ENCODE measurements at regions not wholly inside any gene's neighbourhood (a gene's known extent, or its start where the extent isn't known, plus 50 kb on each side); places are given as distances from the start of the nearest gene placed in this dataset.

DNA sequence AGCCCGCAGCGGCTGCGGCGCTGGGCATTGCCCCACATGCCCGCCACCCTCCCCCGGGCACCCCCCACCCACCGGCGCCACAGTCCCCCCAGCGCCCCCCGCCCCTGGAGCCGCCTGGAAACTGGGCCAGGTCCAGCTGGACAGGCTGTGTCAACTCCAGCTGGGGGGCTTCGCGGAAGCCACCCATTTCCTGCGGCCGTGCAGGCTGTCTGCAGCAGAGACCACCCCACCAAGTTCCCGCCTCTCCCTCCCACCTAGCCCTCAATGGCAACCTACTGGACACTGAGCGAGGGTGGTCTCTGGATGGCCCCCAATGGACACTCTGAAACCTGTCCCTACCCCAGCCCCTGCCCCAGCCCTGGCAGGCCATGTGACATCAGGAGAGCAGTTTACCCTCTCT is 62.8 kb upstream of the GATA2 start:
- FAIRE-seq (no peak), ATAC-seq (no peak), DNase-seq (ENCODE audit: low read depth in 1 of 2, low spot score in 1 of 2) (no peak)
- ChIA-PET CTCF (no interaction called here), POLR2A (no interaction called here)
- Histone ChIP-seq H3K4me3 (no peak overlapping the region), H3K27ac (no peak overlapping the region), H3K4me1 (peaks cover 9% of the 10 kb centered on the region; the same call in 1 of the 3 replicates), H3K4me2 (no peak overlapping the region), H3K9me3 (no peaks in the 10 kb centered on the region)
- WGBS (ENCODE audit: missing lambda C conversion rate) = 92% methylated on average over 6 of the region's 17 CpGs
- TF ChIP-seq MYC (IDR thresholded peaks at IDR 0.05; ENCODE audit: borderline replicate concordance, low read length) (no peak), NR3C1 (IDR thresholded peaks at IDR 0.05) (no peak), RCOR1 (IDR thresholded peaks at IDR 0.05; ENCODE audit: low read depth, low read length) (no peak), BHLHE40 (IDR thresholded peaks at IDR 0.05; ENCODE audit: low read depth, low read length) (no peak), RARB (CRISPR knock-in tag; IDR thresholded peaks at IDR 0.05) (no peak), HDAC2 (IDR thresholded peaks at IDR 0.05) (no peak), RNF2 (IDR thresholded peaks at IDR 0.05; ENCODE audit: borderline replicate concordance, low read depth) (no peak), TFCP2L1 (CRISPR knock-in tag; IDR thresholded peaks at IDR 0.05) (no peak), HOXA7 (CRISPR knock-in tag; IDR thresholded peaks at IDR 0.05) (no peak), ZSCAN20 (CRISPR knock-in tag; IDR thresholded peaks at IDR 0.05) (no peak), HOXB13 (CRISPR knock-in tag; IDR thresholded peaks at IDR 0.05; ENCODE audit: low read depth) (no peak), PHF8 (IDR thresholded peaks at IDR 0.05; ENCODE audit: borderline replicate concordance, low read depth) (no peak), RFX5 (IDR thresholded peaks at IDR 0.05) (no peak)
- TF ChIP-seq, protein P1, sequence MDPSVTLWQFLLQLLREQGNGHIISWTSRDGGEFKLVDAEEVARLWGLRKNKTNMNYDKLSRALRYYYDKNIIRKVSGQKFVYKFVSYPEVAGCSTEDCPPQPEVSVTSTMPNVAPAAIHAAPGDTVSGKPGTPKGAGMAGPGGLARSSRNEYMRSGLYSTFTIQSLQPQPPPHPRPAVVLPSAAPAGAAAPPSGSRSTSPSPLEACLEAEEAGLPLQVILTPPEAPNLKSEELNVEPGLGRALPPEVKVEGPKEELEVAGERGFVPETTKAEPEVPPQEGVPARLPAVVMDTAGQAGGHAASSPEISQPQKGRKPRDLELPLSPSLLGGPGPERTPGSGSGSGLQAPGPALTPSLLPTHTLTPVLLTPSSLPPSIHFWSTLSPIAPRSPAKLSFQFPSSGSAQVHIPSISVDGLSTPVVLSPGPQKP (IDR thresholded peaks at IDR 0.05; ENCODE audit: low read depth, low read length) = no peak
- TF ChIP-seq, protein P2, sequence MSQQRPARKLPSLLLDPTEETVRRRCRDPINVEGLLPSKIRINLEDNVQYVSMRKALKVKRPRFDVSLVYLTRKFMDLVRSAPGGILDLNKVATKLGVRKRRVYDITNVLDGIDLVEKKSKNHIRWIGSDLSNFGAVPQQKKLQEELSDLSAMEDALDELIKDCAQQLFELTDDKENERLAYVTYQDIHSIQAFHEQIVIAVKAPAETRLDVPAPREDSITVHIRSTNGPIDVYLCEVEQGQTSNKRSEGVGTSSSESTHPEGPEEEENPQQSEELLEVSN (IDR thresholded peaks at IDR 0.05; ENCODE audit: borderline replicate concordance, low read depth) = no peak
- TF ChIP-seq, protein P3, sequence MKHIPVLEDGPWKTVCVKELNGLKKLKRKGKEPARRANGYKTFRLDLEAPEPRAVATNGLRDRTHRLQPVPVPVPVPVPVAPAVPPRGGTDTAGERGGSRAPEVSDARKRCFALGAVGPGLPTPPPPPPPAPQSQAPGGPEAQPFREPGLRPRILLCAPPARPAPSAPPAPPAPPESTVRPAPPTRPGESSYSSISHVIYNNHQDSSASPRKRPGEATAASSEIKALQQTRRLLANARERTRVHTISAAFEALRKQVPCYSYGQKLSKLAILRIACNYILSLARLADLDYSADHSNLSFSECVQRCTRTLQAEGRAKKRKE (CRISPR knock-in tag; IDR thresholded peaks at IDR 0.05; ENCODE audit: low read depth) = no peak

DNA sequence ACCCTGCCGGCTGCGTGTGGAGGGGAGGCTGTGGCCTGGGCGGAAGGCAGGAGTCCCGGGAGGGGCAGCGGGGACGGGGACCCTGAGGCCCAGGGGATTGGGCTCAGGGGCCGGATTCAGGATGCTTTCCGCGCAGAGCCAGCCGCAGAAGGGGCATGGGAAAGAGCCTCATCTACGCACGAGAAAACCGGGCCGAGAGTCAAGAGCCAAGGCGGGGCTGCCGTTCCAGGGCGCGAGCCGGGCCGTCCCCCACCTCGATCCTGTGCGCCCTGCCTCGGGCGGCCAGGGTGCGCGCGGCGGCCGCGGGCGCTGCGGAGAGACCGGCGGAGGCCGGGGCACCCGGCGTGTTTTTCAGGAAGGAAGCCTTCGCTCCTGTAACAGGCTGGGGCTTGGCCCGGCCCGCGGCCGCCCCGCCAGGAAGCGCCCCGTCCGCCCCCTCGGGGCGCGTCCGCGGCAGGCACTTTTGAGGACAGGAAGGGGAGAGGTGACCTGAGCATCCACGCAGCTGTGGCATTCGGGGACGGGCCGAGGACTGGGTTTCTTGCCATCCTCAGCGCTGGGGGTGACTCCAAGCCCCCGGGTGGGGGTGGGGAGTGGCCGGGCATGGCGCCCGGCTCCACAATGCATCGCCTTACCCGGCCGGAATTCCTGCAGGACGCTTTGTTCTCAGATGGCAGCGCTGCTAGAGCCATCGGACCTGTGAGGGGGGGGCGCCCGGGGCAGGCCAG is 62.3 kb upstream of the GATA2 start:
- no peak for ATAC-seq
- CTCF ChIA-PET = interaction anchor here (1.2 kb wide), 1 partner anchor 11 kb away, joined by 3 read pairs; no protein-coding TSS in a partner anchor
- no peak for FAIRE-seq
- Histone ChIP-seq H3K27ac (no peak overlapping the region), H3K4me3 (no peak overlapping the region), H3K4me2 (no peak overlapping the region), H3K4me1 (peaks cover 9% of the 10 kb centered on the region; the same call in 1 of the 3 replicates), H3K9me3 (no peaks in the 10 kb centered on the region)
- DNase-seq (ENCODE audit: low read depth in 1 of 2, low spot score in 1 of 2) = no peak
- WGBS (ENCODE audit: missing lambda C conversion rate) = 90% methylated on average over 26 of the region's 68 CpGs
- POLR2A ChIA-PET = no interaction called here
- TF ChIP-seq KDM5A (IDR thresholded peaks at IDR 0.05) (no peak), HOXA7 (CRISPR knock-in tag; IDR thresholded peaks at IDR 0.05) (no peak), HOXB5 (CRISPR knock-in tag; IDR thresholded peaks at IDR 0.05) (no peak), FOSL2 (IDR thresholded peaks at IDR 0.05) (no peak), FOSL2 (CRISPR knock-in tag; IDR thresholded peaks at IDR 0.05) (no peak), SREBF2 (IDR thresholded peaks at IDR 0.05) (no peak), HEYL (CRISPR knock-in tag; IDR thresholded peaks at IDR 0.05) (no peak), SMC3 (IDR thresholded peaks at IDR 0.05) (no peak), RARB (CRISPR knock-in tag; IDR thresholded peaks at IDR 0.05) (no peak), GATA3 (IDR thresholded peaks at IDR 0.05; ENCODE audit: borderline replicate concordance) (no peak), HDAC2 (IDR thresholded peaks at IDR 0.05) (no peak), EP300 (IDR thresholded peaks at IDR 0.05) (no peak), POLR2A (IDR thresholded peaks at IDR 0.05; ENCODE audit: low read length) (no peak), BCL3 (IDR thresholded peaks at IDR 0.05) (no peak), REST (IDR thresholded peaks at IDR 0.05) (no peak), EHF (CRISPR knock-in tag; IDR thresholded peaks at IDR 0.05) (no peak), MAFK (IDR thresholded peaks at IDR 0.05; ENCODE audit: partially characterized antibody) (no peak)
- TF ChIP-seq, protein P2 (IDR thresholded peaks at IDR 0.05; ENCODE audit: borderline replicate concordance, low read depth) = no peak
- TF ChIP-seq, protein P4, sequence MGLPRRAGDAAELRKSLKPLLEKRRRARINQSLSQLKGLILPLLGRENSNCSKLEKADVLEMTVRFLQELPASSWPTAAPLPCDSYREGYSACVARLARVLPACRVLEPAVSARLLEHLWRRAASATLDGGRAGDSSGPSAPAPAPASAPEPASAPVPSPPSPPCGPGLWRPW (IDR thresholded peaks at IDR 0.05) = no peak
